Osteocyte (in vitro differentiated cells): ENCODE measurements at regions not wholly inside any gene's neighbourhood (a gene's known extent, or its start where the extent isn't known, plus 50 kb on each side); places are given as distances from the start of the nearest gene placed in this dataset.

ENCODE experiments used
- DNase-seq: peaks from one replicate; pipeline ENCODE4 v3.0.0; 2021; ENCODE audit warnings: mixed read lengths; ENCODE audit not compliant: unreplicated experiment; ENCODE audit errors: extremely low spot score
- H3K27ac Mint-ChIP-seq: one replicate; pipeline ENCODE4 v1.8.0; 2021; ENCODE audit warnings: mild to moderate bottlenecking, mixed read lengths; ENCODE audit not compliant: unreplicated experiment
- H3K27me3 Mint-ChIP-seq: one replicate; pipeline ENCODE4 v1.8.0; 2021; ENCODE audit warnings: mixed read lengths; ENCODE audit not compliant: unreplicated experiment
- H3K36me3 Mint-ChIP-seq: one replicate; pipeline ENCODE4 v1.8.0; 2021; ENCODE audit warnings: mixed read lengths; ENCODE audit not compliant: unreplicated experiment
- H3K4me1 Mint-ChIP-seq: one replicate; pipeline ENCODE4 v1.8.0; 2021; ENCODE audit warnings: mixed read lengths; ENCODE audit not compliant: unreplicated experiment
- H3K4me3 Mint-ChIP-seq: one replicate; pipeline ENCODE4 v1.8.0; 2021; ENCODE audit warnings: mild to moderate bottlenecking, moderate library complexity, mixed read lengths; ENCODE audit not compliant: unreplicated experiment
- H3K9me3 Mint-ChIP-seq: one replicate; pipeline ENCODE4 v1.8.0; 2021; ENCODE audit warnings: mixed read lengths; ENCODE audit not compliant: unreplicated experiment
- CTCF ChIP-seq: fragments of 200-600 bp; sonication (generic); IDR thresholded peaks from 2 replicates; pipeline ENCODE4 v1.5.0; 2021; ENCODE audit warnings: antibody characterized with exemption, mild to moderate bottlenecking, moderate library complexity

- TF ChIP-seq CTCF: no peak
- Mint-ChIP-seq H3K4me1 (peaks cover 3% of the 10 kb centered on the region), H3K4me3 (no peak overlapping the region), H3K9me3 (peaks cover 5% of the 10 kb centered on the region), H3K27me3 (no peaks in the 10 kb centered on the region), H3K27ac (no peak overlapping the region), H3K36me3 (no peaks in the 10 kb centered on the region)
- no peak for DNase-seq
Observed at GRCh38 chr21:19914028-19914427, 1084.2 kb upstream of the NCAM2 start.

GRCh38 chr21:19921211-19921610 lies 1077.0 kb upstream of the NCAM2 start:
- Mint-ChIP-seq H3K9me3 (peaks cover 9% of the 10 kb centered on the region), H3K4me3 (no peak overlapping the region), H3K36me3 (no peaks in the 10 kb centered on the region), H3K4me1 (peaks cover 18% of the 10 kb centered on the region), H3K27ac (no peak overlapping the region), H3K27me3 (no peaks in the 10 kb centered on the region)
- no peak for DNase-seq
- TF ChIP-seq CTCF: no peak

- TF ChIP-seq CTCF: no peak
Observed at GRCh38 chr21:19922122-19922521, 1076.1 kb upstream of the NCAM2 start.

GRCh38 chr21:19935467-19935866 lies 1062.7 kb upstream of the NCAM2 start:
- H3K4me3 Mint-ChIP-seq: no peak overlapping the region
- no peak for DNase-seq
- no peaks in the 10 kb centered on the region for H3K36me3 Mint-ChIP-seq
- no peak for TF ChIP-seq CTCF
- H3K9me3 Mint-ChIP-seq: peaks cover 23% of the 10 kb centered on the region
- H3K27ac Mint-ChIP-seq: no peak overlapping the region
- H3K4me1 Mint-ChIP-seq: peaks cover 6% of the 10 kb centered on the region
- H3K27me3 Mint-ChIP-seq: no peaks in the 10 kb centered on the region

More at GRCh38 chr21:19922122-19922521, 1076.1 kb upstream of the NCAM2 start:
- no peak overlapping the region for H3K27ac Mint-ChIP-seq
- no peak overlapping the region for H3K4me3 Mint-ChIP-seq
- H3K9me3 Mint-ChIP-seq: peaks cover 9% of the 10 kb centered on the region
- no peaks in the 10 kb centered on the region for H3K27me3 Mint-ChIP-seq
- H3K4me1 Mint-ChIP-seq: peaks cover 24% of the 10 kb centered on the region
- no peaks in the 10 kb centered on the region for H3K36me3 Mint-ChIP-seq
- no peak for DNase-seq

- Mint-ChIP-seq H3K4me3 (no peak overlapping the region), H3K27me3 (no peaks in the 10 kb centered on the region), H3K4me1 (no peaks in the 10 kb centered on the region), H3K36me3 (no peaks in the 10 kb centered on the region), H3K9me3 (peaks cover 14% of the 10 kb centered on the region), H3K27ac (no peak overlapping the region)
- DNase-seq: no peak
- no peak for TF ChIP-seq CTCF
Observed at GRCh38 chr21:19937619-19938018, 1060.6 kb upstream of the NCAM2 start.
